ENCODE measurements at regions not wholly inside any gene's neighbourhood (a gene's known extent, or its start where the extent isn't known, plus 50 kb on each side); places are given as distances from the start of the nearest gene placed in this dataset.

- TF ChIP-seq CTCF (IDR thresholded peaks at IDR 0.05) (no peak), EZH2phosphoT487 (IDR thresholded peaks at IDR 0.05) (no peak), EZH2 (IDR thresholded peaks at IDR 0.05) (no peak)
These were observed 358.2 kb upstream of the PDGFD start for GRCh38 chr11:104522123-104522522.
